ENCODE measurements at regions not wholly inside any gene's neighbourhood (a gene's known extent, or its start where the extent isn't known, plus 50 kb on each side); places are given as distances from the start of the nearest gene placed in this dataset.

GRCh38 chr14:28083389-28083788 lies 683.2 kb upstream of the FOXG1 start:
- H3K36me3 ChIP-seq (ENCODE audit: insufficient read depth, insufficient read length, low read length), result no peaks in the 10 kb centered on the region
- H3K4me1 ChIP-seq (ENCODE audit: insufficient read depth, insufficient read length), result no peaks in the 10 kb centered on the region
- no peak overlapping the region for H3K4me3 ChIP-seq (ENCODE audit: insufficient read length, low read depth)
- TF ChIP-seq SUZ12 (IDR thresholded peaks at IDR 0.05; ENCODE audit: extremely low read depth, insufficient read depth, insufficient read length), result no peak
- H3K27me3 ChIP-seq (ENCODE audit: insufficient read depth, insufficient read length), result no peaks in the 10 kb centered on the region
- no peak overlapping the region for H3K9ac ChIP-seq (ENCODE audit: insufficient read length, low read depth)
- no peaks in the 10 kb centered on the region for H3K9me3 ChIP-seq (ENCODE audit: insufficient read depth, low read length)
- DNase-seq (ENCODE audit: low read depth, low spot score), result no peak

DNA sequence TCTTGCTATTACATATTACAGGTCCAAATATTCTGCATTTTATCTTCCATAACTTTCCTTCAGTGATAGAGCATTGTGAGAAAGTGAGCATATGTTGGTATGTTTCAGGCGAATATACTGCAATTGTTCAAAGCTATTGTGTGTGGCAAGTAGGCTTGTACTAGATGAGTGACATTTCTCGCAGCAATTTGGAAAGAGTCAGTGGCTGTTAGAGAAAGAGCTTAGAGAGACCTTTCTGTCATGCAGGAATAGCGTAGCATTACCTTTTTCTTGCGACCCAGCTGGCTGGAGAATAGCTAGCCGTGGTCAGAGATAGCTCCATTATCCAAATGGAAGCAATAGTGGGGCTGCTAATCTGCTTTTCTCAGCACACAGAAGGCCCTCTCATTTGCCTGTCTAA lies 678.5 kb upstream of the FOXG1 start:
- H3K4me1 ChIP-seq (ENCODE audit: insufficient read depth, insufficient read length), result no peaks in the 10 kb centered on the region
- TF ChIP-seq SUZ12 (IDR thresholded peaks at IDR 0.05; ENCODE audit: extremely low read depth, insufficient read depth, insufficient read length) (no peak), ZNF274 (IDR thresholded peaks at IDR 0.05; ENCODE audit: low read depth, low read length) (no peak), YY1 (IDR thresholded peaks at IDR 0.05; ENCODE audit: insufficient read depth, insufficient read length) (no peak)
- H3K4me3 ChIP-seq (ENCODE audit: insufficient read length, low read depth), result no peak overlapping the region
- no peaks in the 10 kb centered on the region for H3K36me3 ChIP-seq (ENCODE audit: insufficient read depth, insufficient read length, low read length)
- no peaks in the 10 kb centered on the region for H3K9me3 ChIP-seq (ENCODE audit: insufficient read depth, low read length)
- DNase-seq (ENCODE audit: low read depth, low spot score), result no peak
- H3K9ac ChIP-seq (ENCODE audit: insufficient read length, low read depth), result no peak overlapping the region
- no peaks in the 10 kb centered on the region for H3K27me3 ChIP-seq (ENCODE audit: insufficient read depth, insufficient read length)

DNA sequence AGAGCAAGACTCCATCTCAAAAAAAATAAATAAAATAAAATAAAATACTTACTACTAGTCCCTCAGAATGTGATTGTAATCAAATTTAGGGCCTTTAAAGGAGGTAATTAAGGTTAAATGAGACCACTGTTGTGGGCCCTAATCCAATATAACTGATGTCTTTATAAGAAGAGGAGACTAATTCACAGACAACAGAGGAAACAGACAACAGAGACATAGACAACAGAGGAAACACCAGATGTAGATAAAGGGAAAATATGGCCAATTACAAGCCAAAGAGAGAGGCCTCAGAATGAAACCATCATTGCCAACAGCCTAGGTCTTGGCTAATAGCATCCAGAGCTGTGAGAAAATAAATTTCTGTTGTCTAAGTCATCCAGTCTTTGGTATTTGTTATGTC lies 669.0 kb upstream of the FOXG1 start:
- Histone ChIP-seq H3K4me1 (ENCODE audit: insufficient read depth, insufficient read length) (no peaks in the 10 kb centered on the region), H3K4me3 (ENCODE audit: insufficient read length, low read depth) (no peak overlapping the region), H3K27me3 (ENCODE audit: insufficient read depth, insufficient read length) (no peaks in the 10 kb centered on the region), H3K36me3 (ENCODE audit: insufficient read depth, insufficient read length, low read length) (no peaks in the 10 kb centered on the region), H3K9ac (ENCODE audit: insufficient read length, low read depth) (no peak overlapping the region), H3K9me3 (ENCODE audit: insufficient read depth, low read length) (no peaks in the 10 kb centered on the region)
- no peak for DNase-seq (ENCODE audit: low read depth, low spot score)
- TF ChIP-seq ZNF274 (IDR thresholded peaks at IDR 0.05; ENCODE audit: low read depth, low read length) (no peak), SUZ12 (IDR thresholded peaks at IDR 0.05; ENCODE audit: extremely low read depth, insufficient read depth, insufficient read length) (no peak), YY1 (IDR thresholded peaks at IDR 0.05; ENCODE audit: insufficient read depth, insufficient read length) (no peak)

DNA sequence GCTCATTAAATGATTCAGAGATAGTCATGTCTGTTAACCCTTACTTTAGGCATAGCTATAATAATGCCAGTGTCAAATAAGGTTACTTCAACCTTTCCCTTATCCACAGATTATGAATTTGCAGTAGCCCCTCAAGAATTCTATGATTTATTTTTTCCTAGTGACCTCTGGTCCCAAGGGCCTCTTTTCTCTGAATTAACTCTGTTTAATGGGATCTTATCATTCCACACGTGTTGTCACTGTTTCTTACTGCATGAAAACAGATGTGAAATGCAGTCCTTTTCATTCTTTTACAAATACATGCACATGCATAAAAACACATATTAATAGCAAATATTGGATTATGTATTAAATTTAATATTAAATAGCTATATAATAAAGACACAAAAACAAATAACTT lies 667.7 kb upstream of the FOXG1 start:
- H3K27me3 ChIP-seq (ENCODE audit: insufficient read depth, insufficient read length), result no peaks in the 10 kb centered on the region
- H3K9me3 ChIP-seq (ENCODE audit: insufficient read depth, low read length), result no peaks in the 10 kb centered on the region
- no peaks in the 10 kb centered on the region for H3K4me1 ChIP-seq (ENCODE audit: insufficient read depth, insufficient read length)
- DNase-seq (ENCODE audit: low read depth, low spot score), result no peak
- H3K36me3 ChIP-seq (ENCODE audit: insufficient read depth, insufficient read length, low read length), result no peaks in the 10 kb centered on the region
- no peak overlapping the region for H3K9ac ChIP-seq (ENCODE audit: insufficient read length, low read depth)
- TF ChIP-seq SUZ12 (IDR thresholded peaks at IDR 0.05; ENCODE audit: extremely low read depth, insufficient read depth, insufficient read length) (no peak), ZNF274 (IDR thresholded peaks at IDR 0.05; ENCODE audit: low read depth, low read length) (no peak)
- no peak overlapping the region for H3K4me3 ChIP-seq (ENCODE audit: insufficient read length, low read depth)

DNA sequence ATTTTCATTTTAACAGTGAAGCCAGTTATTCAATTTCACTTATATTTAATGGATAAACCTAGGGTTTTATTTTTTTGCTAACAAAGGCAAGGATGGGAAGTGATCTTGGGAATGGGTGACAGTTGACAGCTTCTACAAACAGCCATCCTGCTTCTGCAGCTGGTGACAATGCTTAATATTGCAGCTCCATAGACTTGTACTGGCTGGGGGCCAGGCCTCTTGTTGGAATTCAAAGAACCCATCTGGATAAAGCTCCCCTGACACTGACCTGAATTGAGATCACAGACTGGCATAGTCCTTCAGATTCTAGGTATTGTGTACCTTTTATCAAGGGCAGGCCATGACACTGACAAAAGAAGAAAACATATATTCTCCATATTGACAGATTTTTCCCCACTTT lies 664.6 kb upstream of the FOXG1 start:
- Histone ChIP-seq H3K36me3 (ENCODE audit: insufficient read depth, insufficient read length, low read length) (no peaks in the 10 kb centered on the region), H3K9me3 (ENCODE audit: insufficient read depth, low read length) (no peaks in the 10 kb centered on the region), H3K9ac (ENCODE audit: insufficient read length, low read depth) (no peak overlapping the region), H3K4me3 (ENCODE audit: insufficient read length, low read depth) (no peak overlapping the region), H3K4me1 (ENCODE audit: insufficient read depth, insufficient read length) (no peaks in the 10 kb centered on the region), H3K27me3 (ENCODE audit: insufficient read depth, insufficient read length) (no peaks in the 10 kb centered on the region)
- DNase-seq (ENCODE audit: low read depth, low spot score), result no peak
- TF ChIP-seq SUZ12 (IDR thresholded peaks at IDR 0.05; ENCODE audit: extremely low read depth, insufficient read depth, insufficient read length) (no peak), YY1 (IDR thresholded peaks at IDR 0.05; ENCODE audit: insufficient read depth, insufficient read length) (no peak), ZNF274 (IDR thresholded peaks at IDR 0.05; ENCODE audit: low read depth, low read length) (no peak)

- no peak overlapping the region for H3K9ac ChIP-seq (ENCODE audit: insufficient read length, low read depth)
- H3K4me3 ChIP-seq (ENCODE audit: insufficient read length, low read depth), result no peak overlapping the region
- H3K4me1 ChIP-seq (ENCODE audit: insufficient read depth, insufficient read length), result no peaks in the 10 kb centered on the region
- DNase-seq (ENCODE audit: low read depth, low spot score), result no peak
- H3K9me3 ChIP-seq (ENCODE audit: insufficient read depth, low read length), result no peaks in the 10 kb centered on the region
- TF ChIP-seq ZNF274 (IDR thresholded peaks at IDR 0.05; ENCODE audit: low read depth, low read length) (no peak), SUZ12 (IDR thresholded peaks at IDR 0.05; ENCODE audit: extremely low read depth, insufficient read depth, insufficient read length) (no peak), YY1 (IDR thresholded peaks at IDR 0.05; ENCODE audit: insufficient read depth, insufficient read length) (no peak)
- no peaks in the 10 kb centered on the region for H3K36me3 ChIP-seq (ENCODE audit: insufficient read depth, insufficient read length, low read length)
- H3K27me3 ChIP-seq (ENCODE audit: insufficient read depth, insufficient read length), result no peaks in the 10 kb centered on the region
Observed at GRCh38 chr14:28102814-28103213, 663.8 kb upstream of the FOXG1 start.

DNA sequence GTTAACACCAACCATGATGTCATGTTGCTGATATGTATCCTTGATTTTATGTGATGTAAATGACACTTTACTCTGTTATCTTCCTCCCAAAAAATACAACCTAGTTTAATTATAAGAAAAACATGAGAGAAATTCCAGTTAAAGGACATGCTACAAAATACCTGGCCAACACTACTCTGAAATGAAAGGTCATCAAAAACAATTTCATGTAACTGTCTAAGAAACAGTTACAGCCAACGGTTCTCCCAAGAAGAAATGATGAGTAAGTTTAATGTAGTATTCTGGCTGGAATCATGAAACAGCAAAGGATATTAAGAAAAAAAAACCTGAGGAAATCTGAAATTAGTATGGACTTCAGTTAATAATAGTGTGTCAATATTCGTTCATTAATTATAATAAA lies 653.3 kb upstream of the FOXG1 start:
- Histone ChIP-seq H3K4me1 (ENCODE audit: insufficient read depth, insufficient read length) (no peaks in the 10 kb centered on the region), H3K4me3 (ENCODE audit: insufficient read length, low read depth) (no peak overlapping the region), H3K36me3 (ENCODE audit: insufficient read depth, insufficient read length, low read length) (no peaks in the 10 kb centered on the region), H3K27me3 (ENCODE audit: insufficient read depth, insufficient read length) (peaks cover 19% of the 10 kb centered on the region), H3K9ac (ENCODE audit: insufficient read length, low read depth) (no peak overlapping the region), H3K9me3 (ENCODE audit: insufficient read depth, low read length) (no peaks in the 10 kb centered on the region)
- TF ChIP-seq SUZ12 (IDR thresholded peaks at IDR 0.05; ENCODE audit: extremely low read depth, insufficient read depth, insufficient read length) (no peak), YY1 (IDR thresholded peaks at IDR 0.05; ENCODE audit: insufficient read depth, insufficient read length) (no peak), ZNF274 (IDR thresholded peaks at IDR 0.05; ENCODE audit: low read depth, low read length) (no peak)
- no peak for DNase-seq (ENCODE audit: low read depth, low spot score)

GRCh38 chr14:28116716-28117115 lies 649.9 kb upstream of the FOXG1 start:
- TF ChIP-seq SUZ12 (IDR thresholded peaks at IDR 0.05; ENCODE audit: extremely low read depth, insufficient read depth, insufficient read length) (no peak), YY1 (IDR thresholded peaks at IDR 0.05; ENCODE audit: insufficient read depth, insufficient read length) (no peak), ZNF274 (IDR thresholded peaks at IDR 0.05; ENCODE audit: low read depth, low read length) (no peak)
- no peaks in the 10 kb centered on the region for H3K4me1 ChIP-seq (ENCODE audit: insufficient read depth, insufficient read length)
- peaks cover 45% of the 10 kb centered on the region for H3K27me3 ChIP-seq (ENCODE audit: insufficient read depth, insufficient read length)
- no peak overlapping the region for H3K4me3 ChIP-seq (ENCODE audit: insufficient read length, low read depth)
- H3K9ac ChIP-seq (ENCODE audit: insufficient read length, low read depth), result no peak overlapping the region
- H3K36me3 ChIP-seq (ENCODE audit: insufficient read depth, insufficient read length, low read length), result no peaks in the 10 kb centered on the region
- no peak for DNase-seq (ENCODE audit: low read depth, low spot score)
- H3K9me3 ChIP-seq (ENCODE audit: insufficient read depth, low read length), result no peaks in the 10 kb centered on the region
